ENCODE measurements at regions not wholly inside any gene's neighbourhood (a gene's known extent, or its start where the extent isn't known, plus 50 kb on each side); places are given as distances from the start of the nearest gene placed in this dataset.

DNA sequence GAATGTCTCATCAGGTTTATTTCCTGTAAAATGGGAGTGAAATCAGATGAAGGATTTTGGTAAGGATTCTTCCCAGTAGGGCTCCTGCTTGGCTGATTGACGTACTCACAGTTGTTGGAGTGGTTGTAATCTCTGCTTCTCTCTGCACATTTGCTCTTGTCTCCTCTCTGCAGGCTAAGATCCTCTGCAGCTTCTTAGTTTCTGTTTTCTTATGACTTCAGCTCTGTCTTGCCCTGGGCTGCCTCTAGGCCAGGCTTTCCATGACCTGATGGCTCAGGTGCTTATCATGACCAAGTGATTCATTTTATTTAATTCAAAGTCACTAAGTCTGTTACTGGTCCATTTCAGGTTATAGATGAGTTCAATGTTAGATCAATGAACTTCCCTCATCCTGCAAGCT lies 394.5 kb upstream of the DDHD1 start:
- TF ChIP-seq CTCF (conservative IDR thresholded peaks at IDR 0.05; ENCODE audit: low read depth in 2 of 2) (no peak), POLR2AphosphoS5 (IDR thresholded peaks at IDR 0.05; ENCODE audit: low read depth) (no peak), EZH2 (IDR thresholded peaks at IDR 0.05; ENCODE audit: low read depth, unreplicated experiment) (no peak), EZH2phosphoT487 (IDR thresholded peaks at IDR 0.05; ENCODE audit: unreplicated experiment) (no peak), CREB1 (CRISPR knock-in tag; IDR thresholded peaks at IDR 0.05; ENCODE audit: low read depth) (no peak), ZNF114 (CRISPR knock-in tag; IDR thresholded peaks at IDR 0.05) (no peak), STAT1 (IDR thresholded peaks at IDR 0.05; ENCODE audit: unreplicated experiment) (no peak), REST (IDR thresholded peaks at IDR 0.05; ENCODE audit: unreplicated experiment) (no peak), NANOG (IDR thresholded peaks at IDR 0.05; ENCODE audit: borderline replicate concordance) (no peak), ZNF331 (CRISPR knock-in tag; IDR thresholded peaks at IDR 0.05; ENCODE audit: low read depth) (no peak), JUNB (IDR thresholded peaks at IDR 0.05; ENCODE audit: unreplicated experiment) (no peak)
- TF ChIP-seq, protein P1, sequence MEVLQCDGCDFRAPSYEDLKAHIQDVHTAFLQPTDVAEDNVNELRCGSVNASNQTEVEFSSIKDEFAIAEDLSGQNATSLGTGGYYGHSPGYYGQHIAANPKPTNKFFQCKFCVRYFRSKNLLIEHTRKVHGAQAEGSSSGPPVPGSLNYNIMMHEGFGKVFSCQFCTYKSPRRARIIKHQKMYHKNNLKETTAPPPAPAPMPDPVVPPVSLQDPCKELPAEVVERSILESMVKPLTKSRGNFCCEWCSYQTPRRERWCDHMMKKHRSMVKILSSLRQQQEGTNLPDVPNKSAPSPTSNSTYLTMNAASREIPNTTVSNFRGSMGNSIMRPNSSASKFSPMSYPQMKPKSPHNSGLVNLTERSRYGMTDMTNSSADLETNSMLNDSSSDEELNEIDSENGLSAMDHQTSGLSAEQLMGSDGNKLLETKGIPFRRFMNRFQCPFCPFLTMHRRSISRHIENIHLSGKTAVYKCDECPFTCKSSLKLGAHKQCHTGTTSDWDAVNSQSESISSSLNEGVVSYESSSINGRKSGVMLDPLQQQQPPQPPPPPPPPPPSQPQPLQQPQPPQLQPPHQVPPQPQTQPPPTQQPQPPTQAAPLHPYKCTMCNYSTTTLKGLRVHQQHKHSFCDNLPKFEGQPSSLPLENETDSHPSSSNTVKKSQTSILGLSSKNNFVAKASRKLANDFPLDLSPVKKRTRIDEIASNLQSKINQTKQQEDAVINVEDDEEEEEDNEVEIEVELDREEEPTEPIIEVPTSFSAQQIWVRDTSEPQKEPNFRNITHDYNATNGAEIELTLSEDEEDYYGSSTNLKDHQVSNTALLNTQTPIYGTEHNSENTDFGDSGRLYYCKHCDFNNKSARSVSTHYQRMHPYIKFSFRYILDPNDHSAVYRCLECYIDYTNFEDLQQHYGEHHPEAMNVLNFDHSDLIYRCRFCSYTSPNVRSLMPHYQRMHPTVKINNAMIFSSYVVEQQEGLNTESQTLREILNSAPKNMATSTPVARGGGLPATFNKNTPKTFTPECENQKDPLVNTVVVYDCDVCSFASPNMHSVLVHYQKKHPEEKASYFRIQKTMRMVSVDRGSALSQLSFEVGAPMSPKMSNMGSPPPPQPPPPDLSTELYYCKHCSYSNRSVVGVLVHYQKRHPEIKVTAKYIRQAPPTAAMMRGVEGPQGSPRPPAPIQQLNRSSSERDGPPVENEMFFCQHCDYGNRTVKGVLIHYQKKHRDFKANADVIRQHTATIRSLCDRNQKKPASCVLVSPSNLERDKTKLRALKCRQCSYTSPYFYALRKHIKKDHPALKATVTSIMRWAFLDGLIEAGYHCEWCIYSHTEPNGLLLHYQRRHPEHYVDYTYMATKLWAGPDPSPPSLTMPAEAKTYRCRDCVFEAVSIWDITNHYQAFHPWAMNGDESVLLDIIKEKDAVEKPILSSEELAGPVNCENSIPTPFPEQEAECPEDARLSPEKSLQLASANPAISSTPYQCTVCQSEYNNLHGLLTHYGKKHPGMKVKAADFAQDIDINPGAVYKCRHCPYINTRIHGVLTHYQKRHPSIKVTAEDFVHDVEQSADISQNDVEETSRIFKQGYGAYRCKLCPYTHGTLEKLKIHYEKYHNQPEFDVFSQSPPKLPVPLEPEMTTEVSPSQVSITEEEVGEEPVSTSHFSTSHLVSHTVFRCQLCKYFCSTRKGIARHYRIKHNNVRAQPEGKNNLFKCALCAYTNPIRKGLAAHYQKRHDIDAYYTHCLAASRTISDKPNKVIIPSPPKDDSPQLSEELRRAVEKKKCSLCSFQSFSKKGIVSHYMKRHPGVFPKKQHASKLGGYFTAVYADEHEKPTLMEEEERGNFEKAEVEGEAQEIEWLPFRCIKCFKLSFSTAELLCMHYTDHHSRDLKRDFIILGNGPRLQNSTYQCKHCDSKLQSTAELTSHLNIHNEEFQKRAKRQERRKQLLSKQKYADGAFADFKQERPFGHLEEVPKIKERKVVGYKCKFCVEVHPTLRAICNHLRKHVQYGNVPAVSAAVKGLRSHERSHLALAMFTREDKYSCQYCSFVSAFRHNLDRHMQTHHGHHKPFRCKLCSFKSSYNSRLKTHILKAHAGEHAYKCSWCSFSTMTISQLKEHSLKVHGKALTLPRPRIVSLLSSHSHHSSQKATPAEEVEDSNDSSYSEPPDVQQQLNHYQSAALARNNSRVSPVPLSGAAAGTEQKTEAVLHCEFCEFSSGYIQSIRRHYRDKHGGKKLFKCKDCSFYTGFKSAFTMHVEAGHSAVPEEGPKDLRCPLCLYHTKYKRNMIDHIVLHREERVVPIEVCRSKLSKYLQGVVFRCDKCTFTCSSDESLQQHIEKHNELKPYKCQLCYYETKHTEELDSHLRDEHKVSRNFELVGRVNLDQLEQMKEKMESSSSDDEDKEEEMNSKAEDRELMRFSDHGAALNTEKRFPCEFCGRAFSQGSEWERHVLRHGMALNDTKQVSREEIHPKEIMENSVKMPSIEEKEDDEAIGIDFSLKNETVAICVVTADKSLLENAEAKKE (CRISPR knock-in tag; IDR thresholded peaks at IDR 0.05) = no peak

All from GM23338 (cell line).